SK-N-MC (cell line): ENCODE measurements at regions not wholly inside any gene's neighbourhood (a gene's known extent, or its start where the extent isn't known, plus 50 kb on each side); places are given as distances from the start of the nearest gene placed in this dataset.

Experiments
- EZH2 ChIP-seq: fragments of 200-600 bp; sonication (generic); IDR thresholded peaks from one replicate; pipeline ENCODE4 v1.6.1; 2017; ENCODE audit warnings: antibody characterized with exemption
- FOXP2 ChIP-seq: optimal IDR thresholded peaks from 2 replicates; pipeline ENCODE3; 2011; ENCODE audit warnings: mild to moderate bottlenecking, moderate library complexity; ENCODE audit not compliant: insufficient read depth; ENCODE audit errors: extremely low read length, control extremely low read depth
- POLR2AphosphoS5 ChIP-seq: IDR thresholded peaks from 2 replicates; pipeline ENCODE4 v1.6.1; 2012; ENCODE audit warnings: mild to moderate bottlenecking, low read depth, low read length, borderline replicate concordance

- no peak for TF ChIP-seq EZH2
- TF ChIP-seq POLR2AphosphoS5 = no peak
- no peak for TF ChIP-seq FOXP2
Observed at GRCh38 chr2:120860579-120860922, 124.9 kb downstream of the GLI2 start.
